ENCODE measurements at regions not wholly inside any gene's neighbourhood (a gene's known extent, or its start where the extent isn't known, plus 50 kb on each side); places are given as distances from the start of the nearest gene placed in this dataset.
A peak's percentile ranks its signal among the peaks of the same experiment; 100 is the strongest.

GRCh38 chr22:48811885-48812284 is 1015.8 kb downstream of the BRD1 start:
- Histone ChIP-seq H3K4me3 (no peak overlapping the region), H3K27me3 (no peaks in the 10 kb centered on the region), H3K36me3 (no peaks in the 10 kb centered on the region), H3K9me3 (replicated peaks in 1 of 11) (0 out of 22 replicates have a peak, but pooled peaks cover 0 to 3% (median 0%) of the 10 kb centered on the region in 11 experiments), H4K20me1 (no peaks in the 10 kb centered on the region), H3K27ac (no peak overlapping the region), H3K4me1 (no peaks in the 10 kb centered on the region), H3K4me2 (no peak overlapping the region), H3K9ac (no peak overlapping the region)
- no peak for TF ChIP-seq Cebpa-rat (IDR thresholded peaks at IDR 0.05)

- no peak overlapping the region for H3K4me2 ChIP-seq
- H3K27ac ChIP-seq: no peak overlapping the region
- H3K9ac ChIP-seq: no peak overlapping the region
- no peaks in the 10 kb centered on the region; a peak in 2 of 22 replicates for H4K20me1 ChIP-seq
- H3K4me1 ChIP-seq: peaks cover 0 to 8% (median 3%) of the 10 kb centered on the region in 10 experiments; a peak in 8 of 20 replicates
- no peaks in the 10 kb centered on the region for H3K27me3 ChIP-seq
- no peak for TF ChIP-seq Cebpa-rat (IDR thresholded peaks at IDR 0.05)
- no peak overlapping the region for H3K4me3 ChIP-seq
- no peaks in the 10 kb centered on the region for H3K9me3 ChIP-seq (replicated peaks in 1 of 11)
- H3K36me3 ChIP-seq: no peaks in the 10 kb centered on the region
Observed at GRCh38 chr22:48808038-48808960, 1019.4 kb downstream of the BRD1 start.

GRCh38 chr22:48807155-48807554 is 1020.5 kb downstream of the BRD1 start:
- H4K20me1 ChIP-seq: peaks cover 0 to 6% (median 0%) of the 10 kb centered on the region in 11 experiments; a peak in 2 of 22 replicates
- TF ChIP-seq Cebpa-rat (IDR thresholded peaks at IDR 0.05): no peak

GRCh38 chr22:48806227-48806781 is 1021.4 kb downstream of the BRD1 start:
- H3K4me1 ChIP-seq: peaks cover 0 to 12% (median 3%) of the 10 kb centered on the region in 10 experiments; a peak in 8 of 20 replicates
- no peaks in the 10 kb centered on the region for H3K9me3 ChIP-seq (replicated peaks in 1 of 11)
- H3K9ac ChIP-seq: no peak overlapping the region
- H3K4me2 ChIP-seq: no peak overlapping the region
- TF ChIP-seq Cebpa-rat (IDR thresholded peaks at IDR 0.05): no peak
- no peak overlapping the region for H3K27ac ChIP-seq
- peaks cover 0 to 6% (median 0%) of the 10 kb centered on the region in 11 experiments; a peak in 2 of 22 replicates for H4K20me1 ChIP-seq
- no peak overlapping the region for H3K4me3 ChIP-seq
- H3K27me3 ChIP-seq: no peaks in the 10 kb centered on the region
- H3K36me3 ChIP-seq: no peaks in the 10 kb centered on the region

More at GRCh38 chr22:48807155-48807554, 1020.5 kb downstream of the BRD1 start:
- peaks cover 0 to 12% (median 3%) of the 10 kb centered on the region in 10 experiments; a peak in 8 of 20 replicates for H3K4me1 ChIP-seq
- no peak overlapping the region for H3K4me2 ChIP-seq
- no peaks in the 10 kb centered on the region for H3K36me3 ChIP-seq
- H3K27ac ChIP-seq: no peak overlapping the region
- no peaks in the 10 kb centered on the region for H3K27me3 ChIP-seq
- H3K9me3 ChIP-seq (replicated peaks in 1 of 11): no peaks in the 10 kb centered on the region
- H3K9ac ChIP-seq: no peak overlapping the region
- H3K4me3 ChIP-seq: no peak overlapping the region

GRCh38 chr22:48805516-48805915 is 1022.2 kb downstream of the BRD1 start:
- TF ChIP-seq Cebpa-rat (IDR thresholded peaks at IDR 0.05): no peak
- Histone ChIP-seq H3K36me3 (no peaks in the 10 kb centered on the region), H3K9ac (no peak overlapping the region), H4K20me1 (peaks cover 0 to 6% (median 0%) of the 10 kb centered on the region in 11 experiments; a peak in 3 of 22 replicates), H3K27me3 (0 out of 22 replicates have a peak, but pooled peaks cover 0 to 3% (median 0%) of the 10 kb centered on the region in 11 experiments), H3K27ac (no peak overlapping the region), H3K4me1 (peaks cover 0 to 12% (median 3%) of the 10 kb centered on the region in 10 experiments; a peak in 8 of 20 replicates), H3K4me2 (no peak overlapping the region), H3K4me3 (no peak overlapping the region), H3K9me3 (replicated peaks in 1 of 11) (no peaks in the 10 kb centered on the region)

- H4K20me1 ChIP-seq: peaks cover 0 to 10% (median 0%) of the 10 kb centered on the region in 11 experiments; a peak in 3 of 22 replicates
- no peaks in the 10 kb centered on the region for H3K36me3 ChIP-seq
- no peak for TF ChIP-seq Cebpa-rat (IDR thresholded peaks at IDR 0.05)
- no peak overlapping the region for H3K4me3 ChIP-seq
- H3K27me3 ChIP-seq: peaks cover 0 to 8% (median 3%) of the 10 kb centered on the region in 11 experiments; a peak in 6 of 22 replicates
- H3K4me1 ChIP-seq: peaks cover 0 to 12% (median 3%) of the 10 kb centered on the region in 10 experiments; a peak in 8 of 20 replicates
- no peak overlapping the region for H3K9ac ChIP-seq
- H3K9me3 ChIP-seq (replicated peaks in 1 of 11): no peaks in the 10 kb centered on the region
- H3K4me2 ChIP-seq: no peak overlapping the region
- no peak overlapping the region for H3K27ac ChIP-seq
Observed at GRCh38 chr22:48804811-48805301, 1022.8 kb downstream of the BRD1 start.

GRCh38 chr22:48803948-48804810 is 1023.5 kb downstream of the BRD1 start:
- peaks cover 0 to 14% (median 5%) of the 10 kb centered on the region in 11 experiments; a peak in 7 of 22 replicates for H3K27me3 ChIP-seq
- H3K36me3 ChIP-seq: no peaks in the 10 kb centered on the region
- H3K4me3 ChIP-seq: no peak overlapping the region
- TF ChIP-seq Cebpa-rat (IDR thresholded peaks at IDR 0.05): no peak
- peaks cover 0 to 17% (median 0%) of the 10 kb centered on the region in 11 experiments; a peak in 3 of 22 replicates for H4K20me1 ChIP-seq
- no peak overlapping the region for H3K27ac ChIP-seq
- H3K9ac ChIP-seq: no peak overlapping the region
- H3K4me1 ChIP-seq: peaks cover 0 to 18% (median 8%) of the 10 kb centered on the region in 10 experiments; a peak in 15 of 20 replicates
- no peaks in the 10 kb centered on the region for H3K9me3 ChIP-seq (replicated peaks in 1 of 11)
- H3K4me2 ChIP-seq: peak overlapping the region in 3 of 11 experiments; percentile 14 to 34 (median 18); a peak in 3 of 22 replicates
